Activated CD8-positive, alpha-beta memory T cell treated with anti-CD3 and anti-CD28 coated beads, Interleukin-2, amount 50 U/mL, for 48 hours (primary cell): ENCODE measurements at regions not wholly inside any gene's neighbourhood (a gene's known extent, or its start where the extent isn't known, plus 50 kb on each side); places are given as distances from the start of the nearest gene placed in this dataset.
"Not testable (repeated sequence)": the region's sequence is repeated elsewhere in the genome, so short reads cannot be mapped to it uniquely, and the experiment has no call there.

ENCODE experiments used
- DNase-seq: peaks from one replicate; pipeline ENCODE4 v3.0.0-alpha.2; 2020

DNA sequence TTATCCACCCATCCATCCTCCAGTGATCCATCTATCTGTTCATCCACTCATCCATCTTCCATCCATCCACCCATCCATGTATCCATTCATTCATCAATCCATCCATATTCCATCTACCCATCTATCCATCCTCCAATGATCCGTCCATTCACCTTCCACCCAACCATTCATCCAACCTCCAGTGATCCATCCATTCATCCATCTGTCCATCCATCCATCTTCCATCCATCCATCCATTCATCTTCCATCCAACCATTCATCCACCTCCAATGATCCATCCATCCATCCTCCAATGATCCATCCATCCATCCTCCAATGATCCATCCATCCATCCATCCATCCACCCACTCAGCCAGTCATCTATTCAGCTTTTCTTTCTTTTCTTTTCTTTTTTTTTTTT, 156.5 kb upstream of the WSCD1 start:
- DNase-seq = no peak

- DNase-seq = no peak
These were observed 154.8 kb upstream of the WSCD1 start for GRCh38 chr17:5915337-5915736.

GRCh38 chr17:5919089-5919488, 151.1 kb upstream of the WSCD1 start:
- no peak for DNase-seq

GRCh38 chr17:5921512-5922282, 148.5 kb upstream of the WSCD1 start:
- no peak for DNase-seq

DNA sequence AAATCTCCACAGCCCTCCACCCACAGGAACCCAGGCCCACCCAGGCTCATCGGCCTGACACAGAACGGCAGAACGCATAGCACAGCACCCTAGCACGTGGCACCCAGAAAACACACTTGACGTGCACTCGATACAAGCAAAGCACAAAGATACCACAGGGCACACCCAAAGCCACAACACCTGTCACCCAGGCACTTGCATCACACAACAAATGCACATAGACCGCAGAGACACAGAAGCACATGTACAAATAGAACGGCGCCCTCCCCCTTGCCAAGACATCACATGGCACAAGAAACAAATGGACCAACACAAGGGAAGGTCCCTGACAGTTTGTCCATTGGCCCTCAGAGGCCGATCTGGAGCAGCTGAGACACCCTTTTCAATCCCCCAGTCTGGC, 147.7 kb upstream of the WSCD1 start:
- DNase-seq = no peak

GRCh38 chr17:5929721-5930120, 140.5 kb upstream of the WSCD1 start:
- DNase-seq = no peak

- DNase-seq = not testable (repeated sequence)
These were observed 139.6 kb upstream of the WSCD1 start for GRCh38 chr17:5930555-5930954.

DNA sequence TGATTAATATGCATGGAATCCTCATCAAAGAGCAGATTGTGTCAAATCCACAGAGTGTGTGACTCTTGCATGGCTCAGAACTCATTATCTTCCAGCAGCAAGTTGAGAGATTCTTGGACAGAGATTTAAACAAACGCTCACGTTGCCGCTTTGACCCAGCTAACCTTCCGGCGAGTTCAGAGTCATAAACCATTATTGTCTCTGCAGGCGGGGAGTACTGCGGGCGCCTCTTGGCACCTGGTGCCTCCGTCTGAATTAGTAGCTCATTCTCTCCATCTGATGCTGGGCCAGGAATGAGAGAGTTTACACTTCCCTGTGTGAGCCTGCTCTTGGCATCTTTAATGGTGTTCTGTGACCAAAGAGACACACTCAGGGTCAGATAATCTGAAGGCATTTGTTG, 138.6 kb upstream of the WSCD1 start:
- no peak for DNase-seq

DNA sequence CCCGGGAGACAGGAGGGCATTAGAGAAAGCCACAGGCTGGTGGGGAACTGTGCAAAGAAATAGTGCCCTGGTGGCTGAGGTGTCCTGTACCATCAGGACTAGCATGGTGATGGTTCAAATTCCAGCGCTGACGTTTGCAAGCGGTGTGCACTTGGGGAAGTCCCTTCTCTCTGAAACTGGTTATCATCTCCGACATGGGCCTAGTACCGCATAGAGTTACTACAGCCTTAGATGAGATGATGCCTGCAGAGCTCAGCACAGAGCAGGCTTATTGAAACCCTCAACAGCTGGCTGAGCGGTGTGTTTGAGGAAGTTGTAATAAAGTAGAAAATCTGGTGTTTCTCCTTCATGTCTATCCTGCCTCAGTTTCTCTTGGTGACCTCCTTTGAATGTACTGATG, 136.7 kb upstream of the WSCD1 start:
- no peak for DNase-seq

GRCh38 chr17:5941258-5941657, 128.9 kb upstream of the WSCD1 start:
- no peak for DNase-seq

DNA sequence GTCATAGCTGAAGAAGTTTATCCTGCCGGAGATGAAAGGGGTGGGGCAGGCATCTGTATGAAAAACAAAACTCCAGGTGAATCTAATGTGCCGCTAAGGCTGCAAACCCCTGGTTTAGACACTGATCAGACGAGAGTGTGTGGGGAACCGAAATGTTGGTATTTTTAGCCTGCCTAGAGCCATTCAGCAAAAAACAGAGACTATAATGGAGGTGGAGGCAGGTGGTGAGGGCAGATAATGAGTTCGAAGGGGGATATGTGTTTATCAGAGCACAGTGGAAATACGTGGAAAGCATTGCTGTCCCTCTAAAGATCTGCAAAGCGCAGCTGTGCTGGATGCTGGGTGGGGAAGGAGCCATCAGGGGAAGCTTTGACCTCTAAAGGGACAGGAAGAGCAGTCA, 127.5 kb upstream of the WSCD1 start:
- DNase-seq = no peak

GRCh38 chr17:5943232-5943631, 126.9 kb upstream of the WSCD1 start:
- no peak for DNase-seq

DNA sequence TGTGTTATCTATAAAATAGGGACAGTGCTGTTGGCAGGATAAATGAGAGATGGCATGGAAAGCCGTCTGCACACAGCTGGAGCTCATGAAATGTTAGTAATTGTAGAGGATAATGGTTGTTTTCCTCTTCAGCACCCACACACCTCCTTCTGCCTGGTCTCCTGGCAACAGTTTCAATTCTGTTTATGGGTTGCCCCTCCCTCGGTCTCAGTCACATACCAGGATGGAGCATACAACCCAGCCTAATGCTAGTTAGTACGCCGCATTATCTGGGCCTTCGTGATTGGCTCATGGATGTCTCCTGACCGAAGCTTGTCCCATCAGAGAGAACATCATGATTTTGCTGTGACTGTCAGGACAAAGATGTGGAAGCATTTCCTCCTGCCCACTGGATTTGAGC, 126.2 kb upstream of the WSCD1 start:
- DNase-seq = no peak

DNA sequence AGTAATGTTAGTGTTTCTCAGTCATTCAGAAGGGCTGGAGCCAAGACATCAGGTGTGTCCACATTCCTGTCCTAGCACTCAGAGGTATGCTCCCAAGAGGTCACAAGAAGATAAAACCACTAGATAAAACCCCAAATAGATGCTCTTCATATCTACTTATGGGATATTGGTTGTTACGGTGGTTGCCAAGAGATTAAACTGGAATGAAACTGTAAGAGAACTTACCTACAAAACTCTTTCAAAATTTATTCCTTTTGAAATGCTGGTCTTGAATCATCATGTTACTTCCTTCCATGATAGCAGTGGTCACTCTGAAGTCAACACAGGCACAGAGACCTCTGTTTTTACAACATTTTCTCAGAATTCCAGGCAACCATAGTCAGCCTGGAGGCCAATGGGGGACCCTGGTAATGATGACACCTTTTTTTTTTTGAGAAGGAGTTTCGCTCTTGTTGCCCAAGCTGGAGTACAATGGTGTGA, 122.4 kb upstream of the WSCD1 start:
- no peak for DNase-seq

DNA sequence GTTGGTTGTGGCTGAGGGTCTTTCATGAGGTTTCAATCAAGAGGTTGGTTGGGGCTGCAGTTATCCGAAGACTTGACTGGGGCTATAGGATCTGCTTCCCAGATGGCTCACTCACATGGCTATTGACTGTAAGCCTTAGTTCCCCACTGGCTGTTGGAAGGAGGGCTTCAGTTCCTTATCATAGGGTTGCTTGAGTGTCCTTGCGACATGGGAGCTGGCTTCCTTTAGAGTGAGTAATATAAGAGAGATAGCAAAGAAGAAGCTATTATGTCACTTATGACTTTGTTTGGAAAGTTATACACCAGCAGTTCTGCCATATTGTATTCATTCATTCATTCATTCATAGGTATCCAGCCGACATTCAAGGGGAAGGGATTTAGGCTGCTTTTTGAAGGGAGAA, 121.4 kb upstream of the WSCD1 start:
- no peak for DNase-seq

GRCh38 chr17:5950878-5951277, 119.3 kb upstream of the WSCD1 start:
- DNase-seq = no peak

DNA sequence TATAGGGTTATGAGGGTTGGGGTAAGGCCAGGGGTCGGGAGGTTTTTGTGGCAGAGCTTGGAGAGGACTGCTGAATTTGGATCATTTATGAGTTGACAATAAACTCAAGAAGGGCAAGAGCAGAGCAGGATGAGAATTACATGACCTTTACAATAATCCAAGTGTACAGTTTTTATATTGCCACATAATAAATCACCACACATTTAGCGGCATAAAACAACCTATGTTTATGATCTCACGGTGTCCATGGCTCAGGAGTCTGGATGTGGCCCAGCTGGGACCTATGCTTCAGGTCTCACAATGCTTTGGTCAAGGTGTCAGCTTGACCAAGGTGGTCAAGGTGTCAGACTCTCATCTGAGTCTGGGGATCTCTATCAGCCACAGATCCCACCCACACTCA, 118.3 kb upstream of the WSCD1 start:
- no peak for DNase-seq

DNA sequence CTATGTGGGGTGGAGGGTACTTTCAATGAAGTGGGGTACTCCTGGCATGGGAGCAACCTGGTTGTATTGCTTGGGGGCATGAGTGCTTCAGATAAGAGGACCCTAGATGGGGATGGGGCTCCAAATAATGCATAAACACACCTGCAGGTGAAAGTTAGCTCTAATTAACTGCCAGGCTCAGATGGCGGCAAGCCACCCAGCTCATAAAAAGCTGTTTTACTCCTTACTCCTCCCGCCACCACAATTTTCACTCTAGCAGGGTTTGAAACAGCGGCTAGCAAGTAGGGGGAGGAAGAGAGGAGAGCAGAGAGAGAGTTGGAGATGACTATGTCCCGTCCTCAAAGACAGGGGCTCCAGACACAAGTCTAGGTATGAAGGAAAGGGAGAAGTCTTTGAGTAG, 117.7 kb upstream of the WSCD1 start:
- no peak for DNase-seq

- no peak for DNase-seq
These were observed 114.4 kb upstream of the WSCD1 start for GRCh38 chr17:5955764-5956163.

DNA sequence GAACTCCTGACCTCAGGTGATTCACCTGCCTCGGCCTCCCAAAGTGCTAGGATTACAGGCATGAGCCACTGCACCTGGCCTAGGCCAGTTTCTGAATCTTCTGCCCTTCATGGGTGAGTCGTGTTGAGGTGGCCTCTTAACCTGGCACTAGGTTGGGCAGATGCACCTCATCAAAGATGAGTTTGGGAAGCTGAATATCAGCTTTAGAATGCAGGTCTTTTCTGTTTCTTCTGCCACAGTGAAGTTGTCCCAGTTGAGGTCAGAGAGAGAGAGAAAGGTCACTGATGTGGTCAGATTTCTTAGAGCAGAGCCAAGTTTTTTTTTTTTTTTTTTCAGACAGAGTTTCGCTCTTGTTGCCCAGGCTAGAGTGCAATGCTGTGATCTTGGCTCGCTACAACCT, 111.3 kb upstream of the WSCD1 start:
- DNase-seq = no peak

- no peak for DNase-seq
These were observed 107.8 kb upstream of the WSCD1 start for GRCh38 chr17:5962371-5962770.

- no peak for DNase-seq
These were observed 98.2 kb upstream of the WSCD1 start for GRCh38 chr17:5971969-5972368.

DNA sequence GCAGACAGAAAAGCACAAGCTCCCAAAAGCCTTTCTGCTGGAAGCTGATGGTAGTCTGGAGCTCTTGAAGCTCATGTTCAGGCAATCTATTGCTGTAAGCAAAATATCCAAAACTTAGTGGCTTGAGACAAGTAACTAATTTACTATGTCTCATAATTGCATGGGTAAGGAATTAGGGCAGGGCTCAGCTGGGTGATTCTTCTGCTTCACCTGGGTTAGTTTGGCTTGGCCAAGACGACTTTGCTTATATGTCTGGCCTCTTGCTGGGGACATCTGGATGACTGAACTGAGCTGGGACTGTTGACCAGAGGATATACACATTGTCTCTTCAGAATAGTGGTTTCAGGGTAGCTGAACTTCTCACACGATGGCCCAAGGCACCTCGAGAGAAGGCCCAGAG, 96.8 kb upstream of the WSCD1 start:
- DNase-seq = no peak

GRCh38 chr17:5975661-5976060, 94.5 kb upstream of the WSCD1 start:
- no peak for DNase-seq

DNA sequence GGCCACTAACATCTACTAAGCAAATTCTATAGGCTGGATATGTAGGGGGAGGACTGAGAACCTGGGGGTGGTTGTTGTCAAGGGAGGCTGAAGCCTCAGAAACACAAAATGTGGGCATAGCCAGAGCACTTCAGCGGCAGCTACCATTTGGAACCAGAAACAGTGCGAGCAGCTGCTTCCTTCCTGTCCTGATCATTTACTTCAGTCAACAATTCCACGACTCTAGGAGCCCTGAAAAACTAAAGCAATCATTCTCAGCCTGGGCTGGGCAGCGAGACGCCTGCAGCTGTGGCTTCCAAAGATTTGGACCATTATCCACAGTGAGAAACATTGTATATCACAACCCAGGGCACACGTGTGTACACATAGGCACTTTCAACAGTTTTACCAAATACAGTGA, 93.9 kb upstream of the WSCD1 start:
- DNase-seq = no peak
